Endothelial cell of umbilical vein (primary cell): ENCODE measurements at regions not wholly inside any gene's neighbourhood (a gene's known extent, or its start where the extent isn't known, plus 50 kb on each side); places are given as distances from the start of the nearest gene placed in this dataset.

Experiments used
- POLR2A ChIP-seq: IDR thresholded peaks from 2 replicates; pipeline ENCODE4 v1.6.1; 2012; ENCODE audit warnings: low read depth, mild to moderate bottlenecking, control low read depth, low read length
- POLR2AphosphoS5 ChIP-seq: IDR thresholded peaks from 2 replicates; pipeline ENCODE4 v1.6.1; 2012; ENCODE audit warnings: low read depth, mild to moderate bottlenecking, control low read depth, low read length, moderate library complexity; ENCODE audit not compliant: insufficient read depth
- TF ChIP-seq, protein P1 (sequence below), 2 donors: IDR thresholded peaks; 1 replicate in 1 of 2; 2 replicates in 1 of 2; pipeline ENCODE4 v1.5.1; 2011; ENCODE audit warnings: low read length in 2 of 2, mild to moderate bottlenecking in 2 of 2, moderate library complexity in 2 of 2, control low read depth in 1 of 2, inconsistent platforms in 1 of 2, low read depth in 1 of 2; ENCODE audit not compliant: insufficient read depth in 1 of 2; ENCODE audit errors: extremely low read depth in 1 of 2

DNA sequence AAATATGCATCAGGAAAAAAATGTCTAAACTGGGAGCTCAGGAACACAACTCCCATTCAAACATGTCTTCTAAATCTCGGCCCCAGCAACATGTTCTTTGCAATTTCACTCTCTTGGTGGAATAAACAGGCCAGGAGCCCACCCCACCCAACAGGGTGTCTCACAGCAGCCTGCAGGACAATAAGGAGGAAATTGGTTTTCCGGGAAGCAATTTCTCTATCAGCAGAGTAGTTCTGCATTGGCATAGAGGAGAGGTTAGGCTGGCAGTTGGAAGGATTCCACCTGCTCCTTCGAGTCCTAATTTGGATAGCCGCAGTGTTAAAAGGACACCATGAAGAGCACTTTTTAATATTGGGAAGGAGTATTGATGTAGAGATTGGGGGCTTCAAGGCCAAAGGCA is 55.9 kb upstream of the BARX2 start:
- TF ChIP-seq POLR2AphosphoS5 = no peak
- TF ChIP-seq, protein P1, sequence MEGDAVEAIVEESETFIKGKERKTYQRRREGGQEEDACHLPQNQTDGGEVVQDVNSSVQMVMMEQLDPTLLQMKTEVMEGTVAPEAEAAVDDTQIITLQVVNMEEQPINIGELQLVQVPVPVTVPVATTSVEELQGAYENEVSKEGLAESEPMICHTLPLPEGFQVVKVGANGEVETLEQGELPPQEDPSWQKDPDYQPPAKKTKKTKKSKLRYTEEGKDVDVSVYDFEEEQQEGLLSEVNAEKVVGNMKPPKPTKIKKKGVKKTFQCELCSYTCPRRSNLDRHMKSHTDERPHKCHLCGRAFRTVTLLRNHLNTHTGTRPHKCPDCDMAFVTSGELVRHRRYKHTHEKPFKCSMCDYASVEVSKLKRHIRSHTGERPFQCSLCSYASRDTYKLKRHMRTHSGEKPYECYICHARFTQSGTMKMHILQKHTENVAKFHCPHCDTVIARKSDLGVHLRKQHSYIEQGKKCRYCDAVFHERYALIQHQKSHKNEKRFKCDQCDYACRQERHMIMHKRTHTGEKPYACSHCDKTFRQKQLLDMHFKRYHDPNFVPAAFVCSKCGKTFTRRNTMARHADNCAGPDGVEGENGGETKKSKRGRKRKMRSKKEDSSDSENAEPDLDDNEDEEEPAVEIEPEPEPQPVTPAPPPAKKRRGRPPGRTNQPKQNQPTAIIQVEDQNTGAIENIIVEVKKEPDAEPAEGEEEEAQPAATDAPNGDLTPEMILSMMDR (IDR thresholded peaks at IDR 0.05; ENCODE audit: extremely low read depth in 1 of 2, insufficient read depth in 1 of 2, low read depth in 1 of 2, low read length in 2 of 2) = no peak
- TF ChIP-seq POLR2A = no peak
